Transverse colon (tissue), 3 donors: ENCODE measurements at regions not wholly inside any gene's neighbourhood (a gene's known extent, or its start where the extent isn't known, plus 50 kb on each side); places are given as distances from the start of the nearest gene placed in this dataset.

Experiments used
- EP300 ChIP-seq: sonication (generic); formaldehyde crosslinking; IDR thresholded peaks from one replicate; pipeline ENCODE4 v1.6.1; 2017; ENCODE audit warnings: antibody characterized with exemption, low read depth
- POLR2A ChIP-seq: fragments of 450-650 bp; IDR thresholded peaks from one replicate; pipeline ENCODE4 v1.6.1; 2016; ENCODE audit warnings: antibody characterized with exemption, mild to moderate bottlenecking, moderate library complexity
- TF ChIP-seq, protein P1 (sequence below), 5 experiments: fragments of 200-600 bp in 3 of 5; fragments of 450-650 bp in 2 of 5; sonication (generic) in 3 of 5; IDR thresholded peaks; 1 replicate in 2 of 5; 2 replicates in 3 of 5; pipeline ENCODE4 v1.5.1; 2016 to 2017; ENCODE audit warnings: antibody characterized with exemption in 5 of 5, inconsistent platforms in 3 of 5, mild to moderate bottlenecking in 2 of 5, moderate library complexity in 1 of 5

DNA sequence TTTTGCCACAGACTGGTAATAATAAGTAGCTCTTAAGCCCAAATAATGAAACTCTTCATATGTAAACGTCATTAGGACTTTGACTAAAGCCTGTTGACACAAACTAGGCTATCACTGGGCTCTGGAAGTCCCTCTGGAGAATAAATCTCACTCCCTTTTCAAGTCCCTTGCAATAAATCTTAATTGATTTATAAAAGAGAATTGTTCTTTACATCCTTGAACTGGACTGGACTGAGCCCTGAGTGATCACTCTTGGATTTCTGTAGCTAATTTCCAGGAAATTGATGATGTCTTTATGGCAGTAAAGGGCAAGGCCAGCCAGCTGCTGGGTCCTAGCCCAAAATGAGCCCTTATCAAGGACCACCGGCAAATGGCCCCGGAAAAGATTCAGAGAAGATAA lies 1162.7 kb downstream of the BCL11B start:
- no peak for TF ChIP-seq POLR2A
- TF ChIP-seq, protein P1, sequence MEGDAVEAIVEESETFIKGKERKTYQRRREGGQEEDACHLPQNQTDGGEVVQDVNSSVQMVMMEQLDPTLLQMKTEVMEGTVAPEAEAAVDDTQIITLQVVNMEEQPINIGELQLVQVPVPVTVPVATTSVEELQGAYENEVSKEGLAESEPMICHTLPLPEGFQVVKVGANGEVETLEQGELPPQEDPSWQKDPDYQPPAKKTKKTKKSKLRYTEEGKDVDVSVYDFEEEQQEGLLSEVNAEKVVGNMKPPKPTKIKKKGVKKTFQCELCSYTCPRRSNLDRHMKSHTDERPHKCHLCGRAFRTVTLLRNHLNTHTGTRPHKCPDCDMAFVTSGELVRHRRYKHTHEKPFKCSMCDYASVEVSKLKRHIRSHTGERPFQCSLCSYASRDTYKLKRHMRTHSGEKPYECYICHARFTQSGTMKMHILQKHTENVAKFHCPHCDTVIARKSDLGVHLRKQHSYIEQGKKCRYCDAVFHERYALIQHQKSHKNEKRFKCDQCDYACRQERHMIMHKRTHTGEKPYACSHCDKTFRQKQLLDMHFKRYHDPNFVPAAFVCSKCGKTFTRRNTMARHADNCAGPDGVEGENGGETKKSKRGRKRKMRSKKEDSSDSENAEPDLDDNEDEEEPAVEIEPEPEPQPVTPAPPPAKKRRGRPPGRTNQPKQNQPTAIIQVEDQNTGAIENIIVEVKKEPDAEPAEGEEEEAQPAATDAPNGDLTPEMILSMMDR (IDR thresholded peaks at IDR 0.05): no peak
- no peak for TF ChIP-seq EP300
